DMS 273 (cell line): ENCODE measurements at regions not wholly inside any gene's neighbourhood (a gene's known extent, or its start where the extent isn't known, plus 50 kb on each side); places are given as distances from the start of the nearest gene placed in this dataset.
"Not testable (repeated sequence)": the region's sequence is repeated elsewhere in the genome, so short reads cannot be mapped to it uniquely, and the experiment has no call there.

Experiments
- DNase-seq: peaks from one replicate; lab custom pipeline; 2025; ENCODE audit not compliant: unreplicated experiment; lab: John Stamatoyannopoulos, UW

DNA sequence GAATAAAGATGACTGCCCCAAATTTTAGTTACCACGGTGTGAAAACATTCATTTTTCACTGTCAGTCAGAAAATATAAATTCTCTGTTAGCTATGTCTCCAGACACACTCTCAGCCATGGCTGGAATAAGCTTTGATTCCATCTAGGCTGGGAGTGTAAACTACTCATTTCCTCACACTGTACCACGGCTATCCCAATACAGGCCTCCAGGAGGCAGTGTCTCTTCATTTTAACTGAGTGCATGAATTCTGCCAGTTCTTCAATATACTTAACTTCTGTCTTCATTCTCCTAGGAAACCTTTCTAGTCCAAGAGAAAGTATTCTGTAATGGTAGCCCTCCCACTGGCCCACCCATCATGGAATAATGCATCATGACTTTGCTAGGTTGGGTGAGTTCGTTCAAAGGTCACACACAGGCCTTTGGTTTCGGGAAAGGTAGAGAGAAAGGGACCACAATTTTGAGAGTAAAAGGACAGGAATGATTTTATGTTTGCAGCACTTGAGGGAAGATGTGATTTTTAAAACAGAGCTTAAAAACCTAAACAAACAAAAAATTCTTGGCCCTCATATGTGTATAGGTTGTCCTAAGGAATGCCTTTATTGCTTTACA lies 381.1 kb downstream of the SEC23A start:
- peak; percentile 74 for DNase-seq

DNA sequence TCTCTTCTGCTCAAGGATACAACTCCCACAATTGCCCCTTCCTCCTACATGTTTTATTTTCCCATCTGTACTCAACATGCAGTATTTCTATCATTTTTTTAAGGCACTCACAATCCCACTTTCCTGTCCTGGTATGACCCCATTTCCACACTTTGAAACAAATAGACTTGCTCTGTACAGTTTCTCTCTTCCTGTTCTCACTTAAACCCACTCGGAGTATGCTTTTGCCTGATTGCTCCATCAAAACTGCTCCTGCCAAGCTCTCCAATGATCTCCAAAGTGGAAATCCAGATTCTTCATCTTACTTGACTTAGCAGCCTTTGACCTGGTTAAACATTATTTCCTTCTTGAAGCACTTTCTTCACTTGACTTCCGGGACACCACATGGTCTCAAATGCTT lies 384.5 kb downstream of the SEC23A start:
- DNase-seq = no peak

DNA sequence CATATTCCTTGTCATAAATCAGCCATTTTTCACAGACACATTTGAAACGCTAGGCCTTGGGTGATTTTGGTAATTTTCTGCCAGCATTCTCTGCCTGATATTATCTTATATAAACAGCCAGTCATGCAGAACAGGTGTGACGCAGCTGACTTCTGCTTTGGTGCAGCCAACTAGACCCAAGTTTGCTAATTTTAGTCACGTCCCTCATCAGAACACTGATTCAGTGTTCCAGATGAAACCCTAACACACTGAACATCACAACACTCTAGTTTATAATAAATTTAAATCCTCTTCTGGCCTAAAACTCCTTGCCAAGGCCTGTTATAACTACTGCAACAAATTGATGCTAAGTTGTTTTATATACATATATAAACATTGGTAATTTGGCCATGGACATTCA lies 386.1 kb downstream of the SEC23A start:
- DNase-seq = peak; percentile 87

DNA sequence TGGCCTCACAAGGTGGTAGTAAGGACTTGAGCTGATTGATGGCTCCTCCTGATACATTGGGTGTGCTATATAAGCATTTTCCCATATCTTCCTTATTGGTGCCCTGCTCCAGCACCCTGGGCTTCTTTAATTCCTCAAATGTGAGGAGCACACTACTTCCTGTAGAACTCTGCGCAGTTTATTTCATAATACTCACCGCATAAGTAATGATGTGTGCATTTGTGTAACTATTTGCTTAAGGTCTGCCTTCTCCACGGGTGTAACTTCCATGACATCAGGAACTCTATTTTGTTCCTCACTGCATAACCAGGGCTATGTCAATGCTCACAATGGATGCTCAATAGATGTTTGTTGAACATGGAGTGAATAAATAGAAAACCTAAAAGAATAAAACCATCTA lies 392.2 kb downstream of the SEC23A start:
- DNase-seq = no peak

DNA sequence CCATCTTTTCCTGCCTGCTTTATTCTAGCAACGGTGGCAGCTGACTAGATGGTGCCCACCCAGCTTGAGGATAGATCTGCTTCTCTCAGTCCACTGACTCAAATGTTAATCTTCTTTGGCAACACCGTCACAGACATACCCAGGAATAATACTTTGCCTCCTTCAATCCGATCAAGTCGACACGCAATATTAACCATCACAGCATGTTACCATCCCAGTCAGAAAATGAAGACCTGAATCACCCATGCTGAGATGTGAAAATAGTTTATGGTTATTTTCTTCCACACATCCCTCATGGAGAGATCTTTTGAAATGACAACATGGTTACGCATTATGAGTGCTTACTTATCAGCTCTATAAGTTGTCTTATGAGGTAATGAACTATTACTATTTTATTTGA lies 392.8 kb downstream of the SEC23A start:
- DNase-seq = no peak

DNA sequence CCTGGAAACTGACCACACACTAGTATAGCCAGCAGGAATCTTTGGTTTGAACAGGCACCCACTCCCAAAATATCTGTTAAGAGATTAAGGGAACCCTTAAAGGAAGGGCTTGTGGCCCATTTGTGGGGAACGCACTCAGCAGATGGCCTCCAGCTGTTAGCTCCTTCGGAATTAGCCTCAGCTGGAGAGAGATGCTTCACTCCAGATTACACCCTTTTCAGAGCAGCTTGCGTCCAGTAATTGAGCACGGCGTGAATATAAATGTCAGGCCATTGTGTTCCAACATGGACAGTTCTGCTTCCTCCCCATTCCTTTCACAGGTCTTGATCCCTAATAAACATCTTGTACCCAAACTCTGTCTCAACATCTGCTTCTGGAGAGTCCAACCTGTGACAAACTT lies 397.8 kb downstream of the SEC23A start:
- DNase-seq = peak; percentile 38

DNA sequence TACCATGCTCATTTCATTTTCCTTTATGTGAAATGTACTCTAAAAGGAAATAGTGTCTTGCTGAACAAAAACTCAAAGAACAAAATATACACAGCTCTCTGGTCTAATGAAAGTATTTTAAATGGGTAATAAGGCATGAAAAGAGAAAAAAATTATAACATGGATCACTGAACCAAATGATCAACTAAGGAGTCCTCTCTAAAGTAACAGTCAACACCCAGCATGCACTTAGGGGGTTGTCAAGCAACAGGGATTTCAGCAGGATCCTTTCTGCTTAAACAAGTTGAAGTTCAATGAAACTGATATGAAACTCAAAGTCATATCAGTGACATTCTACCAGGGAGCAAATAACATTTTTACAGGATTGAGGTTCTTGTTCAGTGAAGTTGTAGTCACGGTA lies 398.8 kb downstream of the SEC23A start:
- no peak for DNase-seq

DNA sequence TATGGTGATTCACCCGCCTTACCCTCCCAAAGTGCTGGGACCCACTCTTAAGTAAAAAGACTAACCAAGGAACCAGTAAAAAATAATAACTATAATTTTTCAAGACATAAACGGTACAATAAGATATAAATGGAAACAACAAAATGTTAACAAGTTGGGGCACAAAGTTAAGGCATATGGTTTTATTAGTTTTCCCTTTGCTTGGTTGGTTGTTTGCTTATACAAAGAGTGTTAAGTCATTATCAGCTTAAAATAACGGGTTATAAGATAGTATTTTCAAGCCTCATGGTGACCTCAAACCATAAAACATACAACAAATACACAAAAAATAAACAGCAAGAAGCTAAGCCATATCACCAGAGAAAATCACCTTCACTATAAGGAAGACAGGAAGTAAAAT lies 406.1 kb downstream of the SEC23A start:
- no peak for DNase-seq

DNA sequence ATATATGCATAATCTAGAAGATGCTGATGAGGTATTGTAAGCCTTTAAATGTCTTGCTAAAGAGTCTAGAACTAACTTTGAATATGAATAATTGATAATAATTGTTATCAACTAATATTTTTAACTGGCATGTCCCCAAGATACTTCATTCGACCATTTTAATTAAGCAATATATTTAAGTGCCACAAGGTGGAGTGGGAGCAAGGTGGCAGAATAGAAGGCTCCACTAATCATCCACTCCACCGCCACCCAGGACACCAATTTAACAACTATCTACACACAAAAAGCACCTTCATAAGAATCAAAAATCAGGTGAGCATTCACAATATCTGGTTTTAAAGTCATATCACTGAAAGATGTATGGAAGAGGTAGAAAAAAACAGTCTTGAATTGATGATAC lies 409.6 kb downstream of the SEC23A start:
- DNase-seq = peak; percentile 5

DNA sequence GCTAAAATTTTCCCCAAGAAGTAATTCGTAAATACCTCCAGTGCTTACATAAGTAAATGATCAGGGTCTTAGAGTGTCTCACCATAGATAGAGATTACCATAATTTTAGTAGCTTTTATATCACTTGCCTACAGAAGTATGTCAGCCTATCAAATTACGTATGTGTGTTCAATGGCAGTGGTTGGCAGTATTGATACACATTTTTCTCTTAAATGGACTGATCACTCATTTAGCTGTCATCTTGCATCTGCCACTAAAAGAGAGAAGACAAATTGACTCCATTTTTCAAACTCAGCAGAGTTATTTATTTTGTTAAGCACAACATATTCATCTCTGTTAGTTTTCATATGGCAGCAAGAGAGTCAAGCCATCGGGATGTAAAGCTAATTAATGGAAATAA lies 413.1 kb upstream of the CLEC14A start:
- DNase-seq = no peak

DNA sequence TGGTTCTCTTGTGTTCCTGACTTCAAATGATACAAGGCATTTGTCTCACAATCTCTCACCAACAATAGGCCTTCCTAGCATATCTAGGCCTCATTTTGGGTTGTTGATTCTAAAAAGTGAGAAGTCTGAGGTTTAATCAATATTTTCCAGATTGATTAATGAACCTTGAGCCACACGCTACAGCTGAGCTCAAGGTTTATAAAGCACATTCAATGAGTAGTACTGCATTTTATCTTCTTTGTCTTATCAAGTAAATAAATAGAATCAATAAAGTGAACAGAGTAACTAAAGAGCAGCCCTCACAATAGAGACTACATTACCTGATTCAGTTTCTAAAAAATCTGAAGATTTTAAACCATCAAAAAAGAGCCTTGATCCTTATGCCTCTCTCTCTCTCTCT lies 407.5 kb upstream of the CLEC14A start:
- no peak for DNase-seq

DNA sequence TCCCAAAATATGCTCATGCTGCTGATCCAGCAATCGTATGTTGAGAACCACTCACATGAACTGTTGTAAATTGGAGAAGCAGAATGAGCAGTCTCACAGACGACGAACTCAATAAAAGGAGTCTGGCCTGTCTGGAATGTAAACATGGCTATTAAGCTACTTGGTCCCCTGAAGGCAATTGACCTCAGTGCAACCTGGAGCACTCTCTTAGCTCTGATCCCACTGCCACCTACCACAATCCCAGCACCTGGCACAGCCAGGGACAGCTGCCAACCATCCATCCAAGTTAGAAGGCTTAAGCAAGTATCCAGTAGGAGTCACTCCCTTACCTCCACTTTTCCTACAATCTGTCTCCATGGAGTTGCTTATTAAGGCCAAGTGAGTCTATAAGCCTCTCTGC lies 406.9 kb upstream of the CLEC14A start:
- peak; percentile 19 for DNase-seq

DNA sequence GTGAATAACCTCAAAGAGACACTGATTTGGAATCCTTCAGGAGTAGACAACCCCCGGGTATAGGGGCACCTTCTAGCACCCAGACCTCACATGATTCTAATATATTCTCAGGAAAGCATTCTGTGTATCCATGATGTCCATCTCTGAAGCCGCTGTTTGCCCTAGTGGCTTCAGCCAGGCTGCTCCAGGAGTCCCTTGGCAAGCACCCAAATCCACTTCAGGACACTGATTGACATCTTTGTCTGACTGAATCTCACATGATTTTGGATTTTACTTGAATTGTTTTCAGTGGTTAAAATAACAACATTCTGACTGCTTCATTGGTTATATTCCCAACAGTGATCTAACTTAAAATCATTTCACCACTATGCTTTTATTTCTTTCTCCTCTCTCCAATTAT lies 390.5 kb upstream of the CLEC14A start:
- peak; percentile 61 for DNase-seq

DNA sequence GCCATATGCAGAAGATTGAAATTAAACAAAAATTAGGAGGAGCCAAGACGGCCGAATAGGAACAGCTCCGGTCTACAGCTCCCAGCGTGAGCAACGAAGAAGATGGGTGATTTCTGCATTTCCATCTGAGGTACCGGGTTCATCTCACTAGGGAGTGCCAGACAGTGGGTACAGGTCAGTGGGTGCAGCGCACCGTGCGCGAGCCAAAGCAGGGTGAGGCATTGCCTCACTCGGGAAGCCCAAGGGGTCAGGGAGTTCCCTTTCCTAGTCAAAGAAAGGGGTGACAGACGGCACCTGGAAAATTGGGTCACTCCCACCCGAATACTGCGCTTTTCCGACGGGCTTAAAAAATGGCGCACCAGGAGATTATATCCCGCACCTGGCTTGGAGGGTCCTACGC lies 379.0 kb upstream of the CLEC14A start:
- not testable (repeated sequence) for DNase-seq

DNA sequence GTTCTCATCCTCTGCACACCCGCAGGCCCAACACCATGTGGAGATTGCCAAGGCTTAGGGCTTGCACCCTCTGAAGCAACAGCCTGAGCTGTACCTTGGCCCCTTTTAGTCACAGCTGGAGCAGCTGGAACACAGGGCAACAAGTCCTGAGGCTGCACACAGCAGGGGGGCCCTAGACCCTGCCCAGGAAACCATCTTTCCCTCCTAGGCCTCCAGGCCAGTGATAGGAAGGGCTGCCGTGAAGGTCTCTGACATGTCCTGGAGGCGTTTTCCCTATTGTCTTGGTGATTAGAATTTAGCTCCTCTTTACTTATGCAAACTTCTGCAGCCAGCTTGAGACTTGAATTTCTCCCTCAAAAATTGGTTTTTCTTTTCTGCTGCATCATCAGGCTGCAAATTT lies 373.5 kb upstream of the CLEC14A start:
- no peak for DNase-seq

DNA sequence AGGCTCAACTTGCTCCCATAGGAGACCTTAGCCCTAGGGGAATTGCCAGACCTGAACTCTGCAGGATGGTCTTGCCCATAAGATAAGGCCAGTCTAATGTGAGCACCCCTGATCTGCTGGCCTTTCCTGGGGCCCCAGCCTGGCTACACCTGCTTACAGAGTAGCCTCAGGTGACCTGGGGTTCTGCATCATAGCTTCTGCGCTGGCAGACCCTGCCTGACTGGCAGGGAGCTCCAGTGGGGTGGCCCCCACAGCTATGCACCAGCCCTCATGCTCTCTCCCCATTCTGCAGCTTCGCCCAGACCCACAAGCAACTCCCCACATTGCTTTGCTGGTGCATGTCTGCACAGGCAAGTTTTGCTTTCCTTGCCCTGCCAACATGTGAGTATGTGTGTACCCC lies 371.3 kb upstream of the CLEC14A start:
- DNase-seq = no peak

DNA sequence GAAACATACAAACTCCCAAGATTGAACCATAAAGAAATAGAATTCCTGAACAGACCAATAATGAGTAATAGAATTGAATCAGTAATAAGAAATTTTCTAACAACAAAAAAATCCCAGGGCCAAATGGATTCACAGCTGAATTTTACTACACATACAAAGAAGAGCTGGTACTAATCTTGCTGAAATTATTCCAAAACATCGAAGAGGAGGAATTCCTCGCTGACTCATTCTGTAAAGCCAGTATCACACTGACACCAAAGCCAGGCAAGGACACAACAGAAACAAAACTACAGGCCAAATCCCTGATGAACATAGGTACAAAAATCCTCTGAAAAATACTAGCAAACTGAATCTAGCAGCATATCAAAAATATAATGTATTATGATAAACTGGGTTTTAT lies 367.8 kb upstream of the CLEC14A start:
- DNase-seq = no peak

DNA sequence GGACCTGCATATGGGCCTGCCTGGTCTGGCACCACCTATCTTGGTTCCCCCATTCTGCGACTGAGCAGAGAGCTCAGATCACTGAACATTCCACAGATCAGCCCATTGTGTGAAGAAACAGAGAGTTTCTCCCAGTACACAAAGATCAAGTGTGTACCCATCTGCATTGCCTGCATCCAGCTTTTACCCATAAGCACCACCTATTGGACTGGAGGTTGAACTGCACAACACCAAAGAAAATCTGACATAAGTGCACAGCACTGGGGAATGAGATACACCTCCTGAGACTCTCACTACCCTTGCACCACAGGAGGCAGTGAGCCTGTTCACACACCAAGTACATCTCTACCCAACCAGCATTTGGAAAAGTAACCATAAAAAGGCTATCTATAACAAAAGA lies 362.6 kb upstream of the CLEC14A start:
- no peak for DNase-seq

DNA sequence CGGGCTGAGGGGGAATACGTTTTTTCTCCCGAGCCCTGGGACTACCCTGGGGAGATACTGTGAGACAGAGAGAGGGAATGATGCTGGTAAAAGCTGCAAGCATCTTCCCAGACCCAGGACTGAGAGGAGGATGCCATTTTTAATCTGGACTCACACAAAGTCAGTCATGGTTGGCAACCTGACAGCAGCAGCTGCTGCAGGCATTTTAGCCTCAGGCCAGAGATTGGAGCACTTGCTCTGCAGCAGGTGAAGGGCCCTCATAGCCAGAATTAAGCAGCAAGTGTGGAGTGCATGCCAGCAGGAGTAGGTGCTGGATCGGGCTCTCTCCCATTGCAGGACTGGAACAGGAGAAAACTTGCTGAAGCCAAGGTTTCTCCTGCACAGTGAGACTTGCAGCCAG lies 361.1 kb upstream of the CLEC14A start:
- peak; percentile 72 for DNase-seq

DNA sequence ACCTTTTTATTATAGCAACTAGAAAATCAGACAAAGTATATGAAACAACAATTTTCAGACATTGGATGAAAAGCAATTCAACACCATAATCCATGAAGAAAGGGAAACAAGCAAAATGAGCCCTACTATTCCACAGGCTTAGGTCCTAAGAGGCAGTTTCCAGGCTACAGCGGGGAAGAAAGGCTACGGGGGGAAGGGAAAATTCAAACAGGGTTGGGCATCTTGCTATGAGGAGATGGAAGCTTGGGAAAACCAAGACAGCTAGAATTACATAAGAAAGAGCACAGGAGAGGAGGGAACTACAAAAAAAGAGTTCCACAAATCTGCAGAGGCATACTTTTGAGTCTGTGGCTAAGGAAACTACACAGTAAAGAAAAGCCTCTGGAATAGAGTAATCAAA lies 356.0 kb upstream of the CLEC14A start:
- no peak for DNase-seq

DNA sequence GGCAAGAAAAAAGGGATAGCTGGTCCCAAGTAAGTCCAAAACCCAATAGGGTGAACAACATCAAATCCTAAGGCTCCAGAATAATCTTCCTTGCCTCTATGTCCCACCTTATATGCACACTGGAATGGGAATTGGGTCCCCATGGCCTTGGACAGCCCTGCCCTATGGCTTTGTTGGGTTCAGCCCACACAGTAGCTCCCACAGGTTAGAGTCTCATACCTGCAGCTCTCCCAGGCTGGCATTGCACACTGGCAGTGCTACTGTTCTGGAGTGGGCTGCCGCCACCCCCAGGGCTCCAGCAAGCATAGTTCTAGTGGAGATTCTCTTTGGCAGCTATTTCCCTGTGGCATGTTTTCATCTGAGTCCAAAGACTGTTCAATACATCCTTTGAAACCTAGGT lies 352.4 kb upstream of the CLEC14A start:
- no peak for DNase-seq

DNA sequence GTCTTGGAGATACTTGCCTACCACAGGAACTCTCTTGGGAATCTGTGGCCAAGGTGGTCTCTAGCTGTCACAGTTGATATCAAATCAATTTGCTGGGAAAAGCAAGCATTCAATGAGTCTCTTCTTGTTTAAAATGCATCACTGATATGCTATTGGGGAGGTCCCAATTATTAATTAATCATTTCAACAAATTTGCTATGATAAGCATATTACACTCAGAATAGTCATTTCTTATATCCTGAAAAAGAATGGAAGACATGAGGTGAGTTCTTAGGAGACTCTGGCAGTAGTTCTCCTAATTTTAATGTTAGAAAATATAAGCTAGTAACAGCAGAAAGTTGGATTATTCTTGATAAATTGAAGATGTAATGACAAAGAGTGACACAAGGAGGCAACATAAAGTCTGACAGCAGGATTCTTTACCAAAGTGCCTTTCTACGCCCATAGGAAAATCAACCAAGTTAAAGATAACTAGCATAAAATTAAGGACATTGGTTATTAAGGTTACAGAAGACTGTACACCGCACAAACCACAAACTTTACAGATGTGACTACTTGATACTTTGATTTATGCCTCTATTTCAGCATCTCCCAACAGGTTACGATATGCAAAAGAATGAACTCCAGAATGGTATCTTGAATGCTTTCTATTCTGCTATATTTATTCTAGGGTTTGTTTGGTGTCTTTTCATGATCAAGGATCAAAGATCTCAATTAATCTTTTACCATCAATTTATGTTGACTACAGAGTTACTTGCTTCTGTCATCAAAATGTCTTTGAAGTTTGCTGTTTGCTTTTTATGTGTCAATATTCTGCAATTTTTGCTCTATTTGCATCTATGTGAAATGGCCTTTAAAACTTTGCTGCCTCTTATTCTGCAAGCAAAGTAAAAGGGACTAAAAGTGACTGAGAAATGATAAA lies 349.6 kb upstream of the CLEC14A start:
- DNase-seq = peak; percentile 26

DNA sequence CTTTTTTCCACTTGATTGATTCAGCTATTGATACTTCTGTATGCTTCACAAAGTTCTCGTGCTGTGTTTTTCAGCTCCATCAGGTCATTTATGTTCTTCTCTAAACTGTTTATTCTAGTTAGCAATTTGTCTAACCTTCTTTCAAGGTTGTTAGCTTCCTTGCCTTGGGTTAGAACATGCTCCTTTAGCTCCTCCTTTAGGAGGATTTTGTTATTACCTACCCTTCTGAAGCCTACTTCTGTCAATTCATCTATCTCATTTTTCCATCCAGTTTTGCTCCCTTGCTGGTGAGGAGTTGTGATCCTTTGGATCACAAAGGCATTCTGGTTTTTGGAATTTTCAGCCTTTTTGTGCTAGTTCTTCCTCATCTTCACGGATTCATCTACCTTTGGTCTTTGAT lies 344.7 kb upstream of the CLEC14A start:
- peak; percentile 13 for DNase-seq
